NCI-H510A treated with DMSO at 0.1 percent for 48 hours (cell line): ENCODE measurements at regions not wholly inside any gene's neighbourhood (a gene's known extent, or its start where the extent isn't known, plus 50 kb on each side); places are given as distances from the start of the nearest gene placed in this dataset.
"Not testable (repeated sequence)": the region's sequence is repeated elsewhere in the genome, so short reads cannot be mapped to it uniquely, and the experiment has no call there.

Source experiments
- DNase-seq: peaks from one replicate; lab custom pipeline; 2025; lab: John Stamatoyannopoulos, UW

DNA sequence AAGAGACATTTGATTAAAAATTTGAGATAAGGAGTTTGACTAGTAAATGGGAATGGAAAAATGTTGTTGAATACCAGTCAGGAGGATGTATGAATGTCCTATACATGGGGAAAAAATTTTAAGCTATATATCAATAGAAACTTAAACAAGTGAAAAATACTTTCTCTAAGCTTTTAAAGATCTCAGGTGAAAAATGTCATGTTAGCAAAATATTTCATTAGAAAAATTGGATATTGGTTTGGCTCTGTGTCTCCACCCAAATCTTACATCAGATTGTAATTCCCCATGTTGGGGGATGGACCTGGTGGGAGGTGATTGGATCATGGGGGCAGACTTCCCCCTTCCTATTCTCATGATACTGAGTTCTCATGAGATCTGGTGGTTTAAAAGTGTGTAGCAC lies 279.6 kb upstream of the CADM2 start:
- no peak for DNase-seq

DNA sequence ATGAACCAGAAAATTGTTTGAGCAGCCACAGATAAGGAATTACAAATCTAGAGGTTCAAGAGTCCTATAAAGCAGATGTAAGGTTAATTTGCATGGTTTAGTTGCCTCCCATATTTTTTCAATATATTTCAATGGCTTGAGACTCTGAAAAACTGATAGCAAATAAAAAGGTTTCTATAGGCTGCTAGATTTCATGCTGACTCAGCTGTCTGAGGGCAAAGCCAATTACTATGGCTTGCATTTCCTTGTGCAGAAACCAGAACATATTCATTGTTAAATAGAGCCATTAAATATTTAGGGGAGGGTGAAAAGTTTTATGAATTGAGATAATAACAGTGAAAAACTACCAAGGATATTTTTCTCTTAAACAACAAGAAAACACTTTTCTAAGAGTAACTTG lies 278.1 kb upstream of the CADM2 start:
- no peak for DNase-seq

DNA sequence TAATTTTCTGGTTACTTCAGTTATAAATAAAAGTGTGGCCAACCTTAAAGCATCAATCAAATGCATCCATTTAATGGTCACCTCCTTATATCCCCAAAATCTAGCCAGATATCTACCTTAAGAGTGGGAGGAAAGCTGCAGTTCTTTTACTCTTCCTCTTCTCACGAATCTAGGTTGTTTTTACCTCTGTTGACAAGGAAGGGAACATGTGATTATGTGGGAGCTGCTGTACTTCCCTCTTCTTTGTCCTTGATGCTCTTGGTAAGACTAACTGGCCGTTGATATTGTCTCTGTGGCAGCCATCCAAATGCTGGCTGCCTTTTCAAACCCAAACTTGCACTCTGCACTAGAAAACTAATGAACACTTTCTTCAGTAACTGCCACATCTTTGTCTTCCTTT lies 275.3 kb upstream of the CADM2 start:
- DNase-seq: no peak

DNA sequence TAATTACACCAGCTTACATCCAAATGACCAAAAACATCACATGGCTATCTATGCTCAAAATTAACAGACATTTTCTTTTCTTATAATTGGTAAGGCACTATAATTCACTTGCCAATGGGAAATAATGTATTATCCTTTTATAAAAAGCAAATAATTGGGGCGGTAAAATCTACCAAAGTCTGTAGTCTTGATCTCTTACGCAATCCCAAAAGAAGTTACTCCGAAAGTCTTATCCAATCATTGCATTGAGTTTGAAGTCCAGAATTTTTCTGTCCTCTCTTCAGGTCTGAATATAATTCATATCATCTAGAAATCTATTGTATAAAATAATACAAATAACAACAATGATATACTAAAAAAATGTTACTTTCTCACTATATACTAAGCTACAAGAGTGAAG lies 273.3 kb upstream of the CADM2 start:
- no peak for DNase-seq

GRCh38 chr3:84692261-84692660 lies 266.5 kb upstream of the CADM2 start:
- DNase-seq: no peak

- not testable (repeated sequence) for DNase-seq
Observed at GRCh38 chr3:84710288-84710687, 248.5 kb upstream of the CADM2 start.

GRCh38 chr3:84717894-84718293 lies 240.9 kb upstream of the CADM2 start:
- no peak for DNase-seq

DNA sequence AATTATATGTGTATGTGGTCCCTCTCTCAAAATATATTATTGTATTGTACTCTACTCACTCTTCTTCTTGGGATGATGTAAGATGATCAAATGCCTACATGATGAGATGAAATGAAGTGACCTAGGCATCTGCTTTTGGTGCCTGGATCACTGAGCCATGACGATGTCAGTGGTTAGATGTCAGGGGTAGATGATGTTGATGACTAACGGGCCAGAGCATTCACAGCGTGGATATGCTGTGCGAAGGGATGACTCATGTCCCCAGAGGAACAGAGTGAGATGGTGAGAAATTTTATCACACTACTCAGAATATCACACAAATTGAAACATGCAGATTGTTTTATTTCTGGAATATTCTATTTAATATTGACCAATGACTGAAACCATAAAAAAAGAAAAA lies 233.9 kb upstream of the CADM2 start:
- DNase-seq: no peak

DNA sequence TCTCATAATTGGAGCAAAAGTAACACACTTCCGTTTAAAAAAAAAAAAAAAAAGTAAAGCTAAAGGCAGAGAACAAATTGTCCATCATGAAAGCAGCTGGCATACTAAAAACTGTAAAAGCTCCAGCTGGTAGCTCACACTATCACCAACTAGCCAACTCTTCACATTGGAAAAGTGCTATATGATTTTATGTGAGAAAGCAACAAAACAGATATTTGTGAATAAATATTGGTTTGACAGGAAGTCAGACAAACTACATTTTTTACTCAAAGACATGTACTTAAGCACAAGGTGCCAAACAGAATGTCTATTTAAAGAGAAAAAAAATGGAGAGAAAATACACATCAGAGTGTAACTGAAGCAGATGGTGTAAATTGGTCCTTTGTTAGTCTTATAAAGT lies 231.2 kb upstream of the CADM2 start:
- DNase-seq: no peak

GRCh38 chr3:84734731-84735130 lies 224.1 kb upstream of the CADM2 start:
- DNase-seq: not testable (repeated sequence)

- no peak for DNase-seq
Observed at GRCh38 chr3:84738086-84738485, 220.7 kb upstream of the CADM2 start.

GRCh38 chr3:84742915-84743425 lies 215.8 kb upstream of the CADM2 start:
- no peak for DNase-seq

- DNase-seq: no peak
Observed at GRCh38 chr3:84744130-84744529, 214.7 kb upstream of the CADM2 start.

- no peak for DNase-seq
Observed at GRCh38 chr3:84755860-84756259, 202.9 kb upstream of the CADM2 start.

DNA sequence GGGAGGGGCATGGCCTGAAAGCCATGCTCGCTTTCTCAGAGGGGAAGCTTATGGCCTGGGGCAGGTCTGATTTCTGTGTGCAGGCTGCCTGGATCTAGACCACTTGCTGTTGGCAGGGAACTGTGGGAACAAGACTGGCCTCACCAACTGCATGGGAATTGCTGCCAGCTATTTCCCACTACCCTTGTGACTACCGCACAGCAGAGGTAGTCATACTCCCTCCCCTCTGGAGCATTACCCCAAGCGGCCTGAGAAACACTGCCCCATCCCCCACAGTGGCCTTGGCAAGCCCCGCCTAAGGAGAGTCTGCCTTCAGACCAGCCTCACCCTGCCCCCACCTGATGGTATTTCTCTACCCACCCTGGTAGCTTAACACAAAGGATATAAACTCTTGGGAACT lies 199.4 kb upstream of the CADM2 start:
- no peak for DNase-seq

- DNase-seq: no peak
Observed at GRCh38 chr3:84772841-84773240, 185.9 kb upstream of the CADM2 start.

- DNase-seq: no peak
Observed at GRCh38 chr3:84783281-84783680, 175.5 kb upstream of the CADM2 start.

- no peak for DNase-seq
Observed at GRCh38 chr3:84789961-84790360, 168.8 kb upstream of the CADM2 start.

- no peak for DNase-seq
Observed at GRCh38 chr3:84806958-84807357, 151.8 kb upstream of the CADM2 start.

- no peak for DNase-seq
Observed at GRCh38 chr3:84820126-84820525, 138.7 kb upstream of the CADM2 start.

DNA sequence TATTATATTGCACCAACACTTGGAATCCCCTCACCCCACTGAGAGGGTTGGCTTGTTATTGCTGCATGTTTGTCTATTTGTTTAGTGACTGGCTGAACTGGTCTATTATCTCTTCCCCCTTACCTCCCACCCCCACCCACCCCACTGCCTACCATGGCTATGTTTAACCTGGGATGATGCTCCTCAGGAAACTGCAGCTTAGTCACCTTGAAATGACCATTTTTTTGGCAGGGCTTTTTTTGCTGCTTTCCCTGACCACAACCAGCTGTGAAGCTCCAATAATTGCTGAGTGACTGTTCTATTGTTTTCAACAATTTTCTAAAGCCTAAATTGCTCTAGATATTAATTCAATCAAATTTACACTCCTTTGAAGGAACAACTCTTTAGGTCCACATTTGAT lies 137.9 kb upstream of the CADM2 start:
- no peak for DNase-seq

DNA sequence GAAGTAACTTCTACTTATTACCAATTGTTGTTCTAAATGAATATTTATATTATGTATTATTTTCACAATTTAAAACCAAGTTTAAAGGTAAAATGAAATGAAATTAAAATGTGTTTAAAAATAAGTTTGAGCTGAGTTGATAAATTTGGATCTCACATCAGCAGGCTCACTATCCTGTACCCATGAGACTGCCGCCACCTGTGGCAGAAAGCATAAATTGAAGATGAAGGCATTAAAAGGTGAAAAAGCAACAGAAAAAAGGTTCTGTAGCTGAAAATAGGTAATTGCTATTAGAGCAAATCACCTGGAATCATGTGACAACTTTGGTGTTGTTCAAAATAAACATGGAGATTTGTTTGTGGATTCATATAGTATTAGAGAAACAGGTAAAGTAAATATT lies 133.0 kb upstream of the CADM2 start:
- DNase-seq: no peak

DNA sequence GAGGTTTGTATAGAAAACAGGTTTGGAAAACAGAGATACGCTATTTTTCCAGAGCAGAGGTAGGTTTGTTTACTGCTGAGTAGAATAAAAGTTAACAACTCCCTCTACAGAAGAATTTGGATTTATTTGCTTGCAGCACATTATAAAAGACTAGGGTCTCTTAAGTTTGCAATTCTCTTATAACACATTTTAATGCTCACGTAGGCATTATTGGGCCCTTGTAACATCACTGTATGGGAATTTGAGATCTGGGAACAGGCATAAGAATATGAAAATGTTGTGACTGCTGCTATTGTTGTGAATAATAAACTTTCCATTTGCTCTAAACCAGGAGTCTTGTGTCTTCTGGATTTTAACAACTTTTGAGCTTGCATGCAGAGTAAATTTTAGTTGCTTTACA lies 128.3 kb upstream of the CADM2 start:
- DNase-seq: no peak

- DNase-seq: no peak
Observed at GRCh38 chr3:84835366-84835765, 123.4 kb upstream of the CADM2 start.

- DNase-seq: peak; percentile 88
Observed at GRCh38 chr3:84836961-84837360, 121.8 kb upstream of the CADM2 start.
